HG02938 (cell line): ENCODE measurements at regions not wholly inside any gene's neighbourhood (a gene's known extent, or its start where the extent isn't known, plus 50 kb on each side); places are given as distances from the start of the nearest gene placed in this dataset.
A peak's percentile ranks its signal among the peaks of the same experiment; 100 is the strongest.
"Not testable (repeated sequence)": the region's sequence is repeated elsewhere in the genome, so short reads cannot be mapped to it uniquely, and the experiment has no call there.

Source experiments
- ATAC-seq: cut with Tn5 transposase; IDR thresholded peaks from one replicate; pipeline ENCODE4 v1.9.1; 2021; ENCODE audit warnings: mild to moderate bottlenecking, moderate library complexity; ENCODE audit not compliant: unreplicated experiment

GRCh38 chr15:58322253-58322652 lies 109.5 kb upstream of the LIPC start:
- no peak for ATAC-seq

GRCh38 chr15:58323321-58323720 lies 108.5 kb upstream of the LIPC start:
- ATAC-seq: not testable (repeated sequence)

- no peak for ATAC-seq
Measured at GRCh38 chr15:58324533-58324932, 107.3 kb upstream of the LIPC start.

GRCh38 chr15:58327958-58328357 lies 103.8 kb upstream of the LIPC start:
- no peak for ATAC-seq

GRCh38 chr15:58329211-58329610 lies 102.6 kb upstream of the LIPC start:
- ATAC-seq: no peak

GRCh38 chr15:58329781-58330671 lies 101.8 kb upstream of the LIPC start:
- ATAC-seq: no peak

- no peak for ATAC-seq
Measured at GRCh38 chr15:58330741-58331559, 100.8 kb upstream of the LIPC start.

GRCh38 chr15:58331560-58331912 lies 100.3 kb upstream of the LIPC start:
- ATAC-seq: no peak

- peak; percentile 72 for ATAC-seq
Measured at GRCh38 chr15:58331913-58332675, 99.7 kb upstream of the LIPC start.

- ATAC-seq: no peak
Measured at GRCh38 chr15:58332676-58333400, 99.0 kb upstream of the LIPC start.

- ATAC-seq: no peak
Measured at GRCh38 chr15:58334803-58335202, 97.0 kb upstream of the LIPC start.

- ATAC-seq: no peak
Measured at GRCh38 chr15:58336161-58336560, 95.6 kb upstream of the LIPC start.

- no peak for ATAC-seq
Measured at GRCh38 chr15:58340176-58340575, 91.6 kb upstream of the LIPC start.

GRCh38 chr15:58342508-58342907 lies 89.3 kb upstream of the LIPC start:
- no peak for ATAC-seq

GRCh38 chr15:58344213-58345070 lies 87.3 kb upstream of the LIPC start:
- no peak for ATAC-seq

- ATAC-seq: no peak
Measured at GRCh38 chr15:58346361-58346760, 85.4 kb upstream of the LIPC start.

- ATAC-seq: no peak
Measured at GRCh38 chr15:58348095-58348812, 83.5 kb upstream of the LIPC start.

GRCh38 chr15:58352026-58352929 lies 79.5 kb upstream of the LIPC start:
- ATAC-seq: no peak
